GM20000 (cell line): ENCODE measurements at regions not wholly inside any gene's neighbourhood (a gene's known extent, or its start where the extent isn't known, plus 50 kb on each side); places are given as distances from the start of the nearest gene placed in this dataset.

Experiments used
- DNase-seq: peaks from one replicate; pipeline ENCODE4 v3.0.0; 2012; ENCODE audit warnings: low spot score
- TF ChIP-seq, protein P1 (sequence below): IDR thresholded peaks from 2 replicates; pipeline ENCODE4 v1.5.1; 2012; ENCODE audit warnings: mild to moderate bottlenecking, control low read depth; ENCODE audit errors: extremely low read depth, missing control alignments

DNA sequence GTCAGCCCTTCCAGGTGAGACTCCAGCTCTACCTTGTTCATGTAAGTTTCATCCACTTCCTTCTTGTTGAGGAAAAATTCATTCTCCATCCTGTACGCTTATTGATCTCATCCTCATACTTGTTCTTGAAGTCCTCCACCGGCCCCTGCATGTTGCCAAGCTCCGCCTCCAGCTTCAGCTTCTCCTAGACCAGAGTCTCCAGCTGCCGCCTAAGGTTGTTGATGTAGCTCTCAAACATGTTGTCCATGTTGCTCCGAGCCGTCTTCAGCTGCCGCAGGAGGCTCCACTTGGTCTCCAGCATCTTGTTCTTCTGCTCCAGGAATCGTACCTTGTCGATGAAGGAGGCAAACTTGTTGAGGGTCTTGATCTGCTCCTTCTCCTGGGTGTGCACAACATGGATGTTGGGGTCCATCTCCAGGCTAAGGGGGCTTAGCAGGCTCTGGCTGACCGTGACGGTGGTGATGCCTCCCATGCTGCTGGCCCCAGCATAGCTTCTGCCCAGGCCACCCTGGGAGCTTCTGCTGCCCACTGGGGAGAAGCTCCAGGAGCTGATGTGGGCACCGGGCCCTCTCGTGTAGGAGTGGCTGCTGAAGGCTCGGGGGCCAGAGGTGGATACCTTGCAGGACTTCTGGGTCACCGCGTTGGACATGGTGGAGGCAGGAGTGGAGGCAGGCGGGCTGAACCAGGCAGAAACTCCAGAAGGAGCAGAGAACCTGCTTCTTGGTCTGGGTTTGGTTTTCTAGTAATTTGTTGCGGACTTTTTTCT lies 422.6 kb upstream of the ARPP21 start:
- TF ChIP-seq, protein P1, sequence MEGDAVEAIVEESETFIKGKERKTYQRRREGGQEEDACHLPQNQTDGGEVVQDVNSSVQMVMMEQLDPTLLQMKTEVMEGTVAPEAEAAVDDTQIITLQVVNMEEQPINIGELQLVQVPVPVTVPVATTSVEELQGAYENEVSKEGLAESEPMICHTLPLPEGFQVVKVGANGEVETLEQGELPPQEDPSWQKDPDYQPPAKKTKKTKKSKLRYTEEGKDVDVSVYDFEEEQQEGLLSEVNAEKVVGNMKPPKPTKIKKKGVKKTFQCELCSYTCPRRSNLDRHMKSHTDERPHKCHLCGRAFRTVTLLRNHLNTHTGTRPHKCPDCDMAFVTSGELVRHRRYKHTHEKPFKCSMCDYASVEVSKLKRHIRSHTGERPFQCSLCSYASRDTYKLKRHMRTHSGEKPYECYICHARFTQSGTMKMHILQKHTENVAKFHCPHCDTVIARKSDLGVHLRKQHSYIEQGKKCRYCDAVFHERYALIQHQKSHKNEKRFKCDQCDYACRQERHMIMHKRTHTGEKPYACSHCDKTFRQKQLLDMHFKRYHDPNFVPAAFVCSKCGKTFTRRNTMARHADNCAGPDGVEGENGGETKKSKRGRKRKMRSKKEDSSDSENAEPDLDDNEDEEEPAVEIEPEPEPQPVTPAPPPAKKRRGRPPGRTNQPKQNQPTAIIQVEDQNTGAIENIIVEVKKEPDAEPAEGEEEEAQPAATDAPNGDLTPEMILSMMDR = no peak
- no peak for DNase-seq

DNA sequence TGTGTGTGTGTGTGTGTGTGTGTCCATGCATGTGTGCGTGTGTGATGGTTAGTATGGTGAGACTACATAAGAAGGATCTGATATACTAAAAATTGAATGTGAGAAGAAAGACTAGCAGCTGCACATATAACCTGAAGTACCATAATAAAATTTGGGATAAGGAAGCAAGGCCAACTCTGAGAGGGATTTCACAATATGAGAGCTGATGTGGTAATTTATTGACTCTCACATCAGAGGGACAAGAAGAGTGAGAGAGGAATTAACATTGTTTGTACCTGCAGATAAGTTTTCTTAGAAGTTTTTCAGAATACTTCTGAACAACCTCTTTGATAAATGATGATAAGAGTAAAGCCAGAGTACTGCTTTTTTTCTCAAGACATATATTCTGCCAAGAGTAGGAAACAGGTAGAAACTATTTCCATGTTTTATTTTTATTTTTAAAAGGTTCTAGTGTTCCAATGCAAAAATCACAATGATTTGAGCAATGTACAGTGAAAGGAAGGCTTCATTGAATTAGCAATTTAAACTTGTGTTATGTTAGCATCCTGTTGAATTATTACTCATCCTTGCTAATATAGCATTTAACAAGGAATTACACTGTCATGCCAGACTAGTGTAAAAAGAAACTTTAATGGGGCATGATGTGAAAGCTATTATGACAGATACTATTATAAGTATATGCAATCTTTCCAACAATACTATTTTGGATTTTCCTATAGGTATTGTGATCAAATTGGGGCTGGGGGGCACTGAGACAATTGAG lies 415.5 kb upstream of the ARPP21 start:
- TF ChIP-seq, protein P1 = no peak
- no peak for DNase-seq

DNA sequence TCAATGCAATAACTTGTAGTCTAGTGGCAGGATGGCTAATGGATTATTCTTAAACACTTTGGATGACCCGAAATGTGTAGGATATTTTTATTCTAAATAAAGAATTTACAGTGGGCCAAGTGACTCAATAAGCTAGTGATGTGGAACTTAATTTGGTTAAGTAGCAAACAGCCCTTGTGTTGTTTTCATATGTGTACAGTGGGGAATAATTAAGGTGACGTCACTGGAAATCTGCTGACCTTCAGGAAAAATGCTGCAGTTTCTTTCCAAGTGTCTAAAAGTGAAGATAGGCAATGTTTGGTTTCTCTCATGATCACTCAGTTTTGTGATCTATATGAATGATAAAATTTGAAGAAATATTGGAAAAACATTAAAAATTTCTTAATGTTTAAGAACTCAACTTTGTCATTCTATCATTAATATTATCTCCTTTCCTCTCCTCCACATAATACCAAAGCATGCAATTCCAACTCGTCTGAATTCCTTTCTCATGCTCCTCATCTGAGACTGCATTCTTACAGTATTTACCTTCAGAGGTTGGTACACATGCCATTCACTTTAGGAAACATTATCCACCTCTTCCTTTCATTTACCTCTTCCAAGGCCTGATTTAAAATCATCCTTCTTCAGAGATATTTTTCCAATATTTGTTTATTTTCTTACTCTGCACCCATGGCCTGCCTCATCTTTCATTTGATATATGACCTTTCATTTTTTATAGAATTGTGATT lies 414.6 kb upstream of the ARPP21 start:
- TF ChIP-seq, protein P1 = no peak
- DNase-seq = no peak

DNA sequence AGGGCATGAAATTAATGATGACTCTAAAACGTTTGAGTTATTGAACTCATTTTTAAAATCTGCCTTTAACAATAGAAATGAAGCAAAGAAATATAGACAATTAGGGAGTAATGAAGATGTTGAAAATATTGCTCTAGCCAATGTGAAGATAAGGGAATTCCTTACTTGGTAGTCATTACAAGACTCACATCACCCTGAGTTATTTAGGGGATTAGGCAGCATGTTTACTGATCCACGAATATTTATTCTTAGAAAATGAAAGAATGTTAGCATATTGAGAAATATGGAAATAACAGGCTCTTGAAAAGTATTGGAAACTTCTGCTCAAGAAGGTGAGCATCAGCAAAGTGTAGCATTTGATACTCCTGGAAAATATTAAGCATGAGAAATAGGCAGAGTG lies 398.1 kb upstream of the ARPP21 start:
- TF ChIP-seq, protein P1 = no peak
- DNase-seq = no peak

DNA sequence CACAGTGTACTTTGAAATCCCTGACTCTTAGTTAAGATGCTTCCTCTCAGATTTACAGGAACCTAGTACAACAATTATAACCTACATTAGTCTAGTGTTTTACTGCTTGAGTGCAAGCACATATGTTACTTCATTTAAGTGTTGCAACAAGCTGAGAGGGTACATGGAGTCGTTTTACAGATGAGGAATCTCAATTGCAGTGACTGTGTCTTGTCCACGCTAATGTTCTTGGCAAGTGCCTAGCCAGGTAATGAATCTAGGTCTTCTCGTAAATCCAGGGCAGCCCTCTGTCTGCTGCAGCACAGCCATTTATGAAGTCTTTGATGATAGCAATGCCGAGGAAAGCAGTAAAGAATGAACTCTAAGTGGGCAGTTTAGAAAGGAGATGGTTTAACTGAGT lies 384.4 kb upstream of the ARPP21 start:
- TF ChIP-seq, protein P1 = no peak
- no peak for DNase-seq

DNA sequence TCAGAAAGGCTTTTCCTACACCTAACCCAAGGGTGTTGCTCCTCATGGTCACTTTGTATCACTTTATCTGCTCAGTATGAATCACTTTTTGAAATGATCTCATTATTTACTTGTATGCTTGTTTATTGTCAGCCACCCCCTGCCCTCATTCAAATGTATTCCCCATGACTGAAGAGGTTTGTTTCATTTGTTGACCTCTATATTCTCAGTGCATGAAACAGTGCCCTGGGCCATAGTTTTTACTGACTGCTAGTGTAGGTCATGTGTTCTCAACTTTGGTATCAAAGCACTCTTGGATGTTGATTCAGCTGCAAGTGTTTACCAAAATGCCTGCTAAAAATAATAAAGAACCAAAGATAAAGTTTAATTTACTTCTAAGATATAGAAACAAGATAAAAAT lies 381.7 kb upstream of the ARPP21 start:
- DNase-seq = no peak
- TF ChIP-seq, protein P1 = no peak

DNA sequence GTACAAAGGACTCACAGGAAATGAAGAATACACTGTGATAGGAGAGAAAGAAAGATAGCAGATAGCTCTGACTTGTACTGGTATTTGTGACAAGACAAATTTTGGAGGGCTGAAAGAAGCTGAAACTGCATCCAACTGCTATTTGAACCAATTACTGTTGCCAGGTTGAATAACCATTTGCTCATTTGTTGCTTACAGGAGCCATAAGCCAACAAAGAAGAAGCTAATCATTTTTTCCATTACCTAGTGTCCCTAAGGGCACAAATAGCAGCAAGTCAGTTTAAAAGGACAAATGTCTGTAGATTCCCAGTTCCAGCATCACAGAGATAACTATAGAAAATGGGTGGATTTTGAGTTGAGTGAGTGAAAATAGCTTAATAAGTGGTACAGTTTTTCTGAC lies 376.9 kb upstream of the ARPP21 start:
- no peak for DNase-seq
- TF ChIP-seq, protein P1 = no peak
